Kidney (tissue), 13 donors: ENCODE measurements at regions not wholly inside any gene's neighbourhood (a gene's known extent, or its start where the extent isn't known, plus 50 kb on each side); places are given as distances from the start of the nearest gene placed in this dataset.

Source experiments
- DNase-seq, 5 donors: peaks; one replicate each; pipeline ENCODE4 v3.0.0-alpha.2; 2013 to 2020
- FAIRE-seq: peaks from 2 replicates; lab custom pipeline; 2012; peaks lifted over from hg19 to GRCh38; lab: Jason Lieb, UNC
- H3K27ac ChIP-seq, 2 donors: one replicate each; pipeline ENCODE4 v1.7.0; 2013; ENCODE audit warnings: low read depth in 2 of 2, low read length in 2 of 2, inconsistent platforms in 1 of 2
- H3K27me3 ChIP-seq: one replicate; pipeline ENCODE4 v1.7.1; 2013; ENCODE audit warnings: low read length, inconsistent platforms; ENCODE audit not compliant: control insufficient read depth, insufficient read depth
- H3K36me3 ChIP-seq, 3 donors: one replicate each; pipeline versions ENCODE4 v1.7.0 to v1.7.1; 2013; ENCODE audit warnings: low read length in 3 of 3, control low read depth in 1 of 3, inconsistent platforms in 1 of 3; ENCODE audit not compliant: insufficient read depth in 3 of 3, control insufficient read depth in 2 of 3
- H3K4me1 ChIP-seq, 3 donors: one replicate each; pipeline versions ENCODE4 v1.7.0 to v1.7.1; 2013; ENCODE audit warnings: low read length in 3 of 3, inconsistent platforms in 1 of 3, low read depth in 1 of 3; ENCODE audit not compliant: control insufficient read depth in 2 of 3, insufficient read depth in 2 of 3
- H3K4me3 ChIP-seq, 3 donors: one replicate each; pipeline versions ENCODE4 v1.7.0 to v1.8.1; 2013; ENCODE audit warnings: low read length in 3 of 3, control low read depth in 1 of 3, inconsistent platforms in 1 of 3
- H3K9ac ChIP-seq, 3 donors: one replicate each; pipeline versions ENCODE4 v1.7.0 to v1.7.1; 2013; ENCODE audit warnings: low read length in 3 of 3, control low read depth in 1 of 3, inconsistent platforms in 1 of 3
- H3K9me3 ChIP-seq, 3 donors: one replicate each; pipeline versions ENCODE4 v1.7.0 to v1.7.1; 2013; ENCODE audit warnings: low read length in 3 of 3, control low read depth in 1 of 3, inconsistent platforms in 1 of 3; ENCODE audit not compliant: control insufficient read depth in 2 of 3, insufficient read depth in 1 of 3
- CTCF ChIP-seq: IDR thresholded peaks from 3 replicates; pipeline ENCODE4 v1.5.1; 2012; ENCODE audit warnings: mild to moderate bottlenecking, moderate library complexity, borderline replicate concordance; ENCODE audit not compliant: insufficient read depth; ENCODE audit errors: extremely low read depth
- intact Hi-C: fragments of 100-400 bp; cut with DNase I; formaldehyde crosslinking; loops from one replicate; pipeline ENCODE4 v1.11.1; 2022
- donor health status: control.
- donor health status: control.
- donor health status: control.
- donor health status: control.
- donor health status: control.
- donor health status: DM: yes; HTN: yes; CAD: no.
- donor health status: Normal renal cell carcinoma (clear cell type).

- FAIRE-seq (no peak), DNase-seq (no peak)
- intact Hi-C loops = no loop called here
- Histone ChIP-seq H3K4me1 (no peaks in the 10 kb centered on the region), H3K9ac (no peak overlapping the region), H3K27ac (no peak overlapping the region), H3K27me3 (no peaks in the 10 kb centered on the region), H3K9me3 (peaks cover 0 to 8% (median 0%) of the 10 kb centered on the region in 3 donors), H3K4me3 (no peak overlapping the region), H3K36me3 (no peaks in the 10 kb centered on the region)
- no peak for TF ChIP-seq CTCF
These were observed 71.2 kb upstream of the C16orf82 start for GRCh38 chr16:26995522-26995921.

- Histone ChIP-seq H3K27ac (no peak overlapping the region), H3K9ac (no peak overlapping the region), H3K4me1 (no peaks in the 10 kb centered on the region), H3K4me3 (no peak overlapping the region), H3K9me3 (no peaks in the 10 kb centered on the region), H3K27me3 (no peaks in the 10 kb centered on the region), H3K36me3 (no peaks in the 10 kb centered on the region)
- DNase-seq = no peak
- FAIRE-seq = no peak
- intact Hi-C loops = no loop called here
- no peak for TF ChIP-seq CTCF
These were observed 61.3 kb upstream of the C16orf82 start for GRCh38 chr16:27005386-27005785.
